Heart left ventricle (tissue), 13 donors: ENCODE measurements at regions not wholly inside any gene's neighbourhood (a gene's known extent, or its start where the extent isn't known, plus 50 kb on each side); places are given as distances from the start of the nearest gene placed in this dataset.

Experiments
- CTCF ChIP-seq, 12 donors: fragments of 200-600 bp; sonication (generic) in 4 of 12; IDR thresholded peaks; one replicate each; pipeline versions ENCODE4 v1.5.0 to v1.8.0; 2018 to 2022; ENCODE audit warnings: antibody characterized with exemption in 12 of 12, mild to moderate bottlenecking in 5 of 12
- POLR2A ChIP-seq, 2 donors: fragments of 450-650 bp; IDR thresholded peaks; one replicate each; pipeline ENCODE4 v1.6.1; 2017; ENCODE audit warnings: antibody characterized with exemption in 2 of 2, mild to moderate bottlenecking in 2 of 2, moderate library complexity in 2 of 2
- donor health status: ischemic (EF 13 %, LVEDD 7.1; RV severe dilation, severe dysfunction).
- donor health status: DM: no; HTN: yes; CAD: no.
- donor health status: DM: no; HTN: no; CAD: no.
- donor health status: ischemic (EF 25% LVEDD 6.9; RV normal size, moderate dysfunction).
- donor health status: ischemic (EF 25% LVEDD 5.7; RV mildly dilated, moderate dysfunction).
- donor health status: ischemic (EF 35%, LVEDD 5.7; RV mildly dilated, moderate dysfunction).
- donor health status: nonischemic (EF 11% LVEDD 7.7; RV severe dilation, severe dysfunction).
- donor health status: DM: yes; HTN: yes; CAD: no.
- donor health status: PGD.
- donor health status: ischemic (EF 29% LVEDD 5.4; RV normal size, mild dysfunction).
- donor health status: nonischemic (EF 23%, LVEDD 6.1; RV moderate dilation, normal function).

DNA sequence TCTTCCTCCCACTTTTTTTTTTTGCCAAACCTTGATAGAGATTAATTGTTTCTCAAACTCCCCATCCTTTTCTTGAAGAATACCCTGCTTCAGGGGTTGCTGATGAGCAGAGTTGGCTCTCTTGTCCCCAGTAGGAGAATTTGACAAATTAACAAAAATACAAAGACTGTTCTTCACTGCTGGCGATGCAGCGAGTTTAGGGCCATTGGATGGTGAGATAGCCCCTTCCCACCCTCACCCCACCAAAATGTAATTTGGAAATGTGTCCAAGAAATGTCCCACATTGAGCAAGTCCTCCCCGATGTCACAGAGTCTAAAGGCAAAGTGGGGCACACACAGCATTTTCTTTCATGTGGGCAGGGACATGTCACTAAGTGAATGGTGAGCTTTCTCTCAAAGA, 136.0 kb upstream of the RARB start:
- TF ChIP-seq POLR2A (IDR thresholded peaks at IDR 0.05) (no peak), CTCF (IDR thresholded peaks at IDR 0.05) (no peak)
